Stimulated activated CD4-positive, alpha-beta T cell treated with anti-CD3 and anti-CD28 coated beads, Interleukin-15, amount 100 ng/mL, for 24 hours (primary cell): ENCODE measurements at regions not wholly inside any gene's neighbourhood (a gene's known extent, or its start where the extent isn't known, plus 50 kb on each side); places are given as distances from the start of the nearest gene placed in this dataset.
A peak's percentile ranks its signal among the peaks of the same experiment; 100 is the strongest.
"Not testable (repeated sequence)": the region's sequence is repeated elsewhere in the genome, so short reads cannot be mapped to it uniquely, and the experiment has no call there.

Experiments
- DNase-seq: peaks from one replicate; pipeline ENCODE4 v3.0.0-alpha.2; 2020

GRCh38 chr1:101185421-101185820 lies 51.4 kb upstream of the S1PR1 start:
- DNase-seq: no peak

- DNase-seq: no peak
These were observed 53.5 kb upstream of the S1PR1 start for GRCh38 chr1:101183388-101183699.

- DNase-seq: no peak
These were observed 54.0 kb upstream of the S1PR1 start for GRCh38 chr1:101182627-101183387.

- DNase-seq: no peak
These were observed 54.9 kb upstream of the S1PR1 start for GRCh38 chr1:101181930-101182329.

GRCh38 chr1:101178688-101179491 lies 57.9 kb upstream of the S1PR1 start:
- peak; percentile 55 for DNase-seq

GRCh38 chr1:101178341-101178687 lies 58.5 kb upstream of the S1PR1 start:
- peak; percentile 40 for DNase-seq

- DNase-seq: no peak
These were observed 60.9 kb upstream of the S1PR1 start for GRCh38 chr1:101175886-101176285.

- no peak for DNase-seq
These were observed 61.4 kb upstream of the S1PR1 start for GRCh38 chr1:101175466-101175865.

- DNase-seq: no peak
These were observed 62.1 kb upstream of the S1PR1 start for GRCh38 chr1:101174722-101175121.

GRCh38 chr1:101174298-101174697 lies 62.5 kb upstream of the S1PR1 start:
- not testable (repeated sequence) for DNase-seq

GRCh38 chr1:101170506-101171050 lies 66.2 kb upstream of the S1PR1 start:
- DNase-seq: no peak

GRCh38 chr1:101167891-101168290 lies 68.9 kb upstream of the S1PR1 start:
- DNase-seq: no peak

GRCh38 chr1:101166583-101167120 lies 70.2 kb upstream of the S1PR1 start:
- DNase-seq: no peak

- no peak for DNase-seq
These were observed 70.9 kb upstream of the S1PR1 start for GRCh38 chr1:101165954-101166353.

GRCh38 chr1:101165532-101165931 lies 71.3 kb upstream of the S1PR1 start:
- no peak for DNase-seq

- no peak for DNase-seq
These were observed 72.0 kb upstream of the S1PR1 start for GRCh38 chr1:101164776-101165175.

GRCh38 chr1:101162736-101163735 lies 73.8 kb upstream of the S1PR1 start:
- no peak for DNase-seq

- DNase-seq: no peak
These were observed 74.5 kb upstream of the S1PR1 start for GRCh38 chr1:101162300-101162699.

- DNase-seq: no peak
These were observed 75.2 kb upstream of the S1PR1 start for GRCh38 chr1:101161619-101162018.

- no peak for DNase-seq
These were observed 78.4 kb upstream of the S1PR1 start for GRCh38 chr1:101158424-101158823.

- DNase-seq: no peak
These were observed 82.3 kb upstream of the S1PR1 start for GRCh38 chr1:101154547-101154946.

GRCh38 chr1:101153692-101154091 lies 83.1 kb upstream of the S1PR1 start:
- peak; percentile 29 for DNase-seq

- DNase-seq: no peak
These were observed 84.2 kb upstream of the S1PR1 start for GRCh38 chr1:101152633-101153032.
